Pancreas (tissue), 10 donors: ENCODE measurements at regions not wholly inside any gene's neighbourhood (a gene's known extent, or its start where the extent isn't known, plus 50 kb on each side); places are given as distances from the start of the nearest gene placed in this dataset.

Source experiments
- ATAC-seq, 4 donors: fragments of 200-7000 bp; cut with Tn5 transposase; one replicate each; pipeline versions ENCODE4 v1.8.0 to v1.9.1; 2020; ENCODE audit warnings: mild to moderate bottlenecking in 4 of 4, moderate library complexity in 4 of 4
- DNase-seq, 6 donors: peaks; one replicate each; pipeline ENCODE4 v3.0.0-alpha.2; 2020
- FAIRE-seq: peaks from 2 replicates; lab custom pipeline; 2012; peaks lifted over from hg19 to GRCh38; lab: Jason Lieb, UNC
- H3K27ac ChIP-seq, 4 donors: fragments of 200-600 bp; sonication (generic); 1 replicate in 3 of 4; 2 replicates in 1 of 4; pipeline versions ENCODE4 v1.5.0 to v1.8.0; 2020
- H3K27me3 ChIP-seq, 4 donors: fragments of 200-600 bp; one replicate each; pipeline ENCODE4 v1.8.0; 2021
- H3K36me3 ChIP-seq, 3 donors: fragments of 200-600 bp; sonication (generic) in 1 of 3; one replicate each; pipeline versions ENCODE4 v1.5.0 to v1.8.0; 2020 to 2021
- H3K4me1 ChIP-seq, 3 donors: fragments of 200-600 bp; one replicate each; pipeline ENCODE4 v1.8.0; 2021
- H3K4me3 ChIP-seq, 4 donors: fragments of 200-600 bp; sonication (generic) in 2 of 4; one replicate each; pipeline versions ENCODE4 v1.5.0 to v1.8.0; 2020 to 2021
- H3K9me3 ChIP-seq, 4 donors: fragments of 200-600 bp; one replicate each; pipeline ENCODE4 v1.8.0; 2021
- CTCF ChIP-seq, 4 donors: fragments of 200-600 bp; sonication (generic) in 3 of 4; IDR thresholded peaks; one replicate each; pipeline versions ENCODE4 v1.5.0 to v1.8.0; 2021; ENCODE audit warnings: antibody characterized with exemption in 4 of 4
- WGBS, 2 donors: extraction: QIAGEN DNeasy Blood & Tissue Kit; methylation state at CpG; one replicate each; pipeline ENCODE4 v1.1.7; 2013; 5-methylcytosine and 5-hydroxymethylcytosine counted together
- intact Hi-C, 3 donors: fragments of 100-400 bp; cut with DNase I; formaldehyde crosslinking; loops; one replicate each; pipeline versions ENCODE4 v1.11.1 to v1.14.2; 2022
- donor health status: healthy with polysubstance abuse.
- donor health status: DM: no; HTN: no; CAD: no; lungs with moderate emphysema.
- donor health status: DM: no; HTN: no; CAD: no.
- donor health status: control.
- donor health status: control.
- donor health status: Bipolar disorder and iron deficiency.
- donor health status: DM: yes; HTN: yes; CAD: no.
- donor health status: DM: no; HTN: no; CAD: no.
- donor health status: DM: no; HTN: no; CAD: no.
- donor health status: DM: yes; HTN: yes; CAD: no.

GRCh38 chr22:48893288-48894063 is 934.2 kb downstream of the BRD1 start:
- Histone ChIP-seq H3K9me3 (no peaks in the 10 kb centered on the region), H3K27ac (no peak overlapping the region), H3K4me3 (no peak overlapping the region), H3K36me3 (no peaks in the 10 kb centered on the region), H3K4me1 (no peaks in the 10 kb centered on the region), H3K27me3 (no peaks in the 10 kb centered on the region)
- intact Hi-C loops, result no loop called here
- TF ChIP-seq CTCF (IDR thresholded peaks at IDR 0.05), result no peak
- ATAC-seq, result no peak
- DNase-seq, result no peak
- 49 to 63% methylated on average over 16 of the region's 16 CpGs for WGBS, 2 donors
- no peak for FAIRE-seq

DNA sequence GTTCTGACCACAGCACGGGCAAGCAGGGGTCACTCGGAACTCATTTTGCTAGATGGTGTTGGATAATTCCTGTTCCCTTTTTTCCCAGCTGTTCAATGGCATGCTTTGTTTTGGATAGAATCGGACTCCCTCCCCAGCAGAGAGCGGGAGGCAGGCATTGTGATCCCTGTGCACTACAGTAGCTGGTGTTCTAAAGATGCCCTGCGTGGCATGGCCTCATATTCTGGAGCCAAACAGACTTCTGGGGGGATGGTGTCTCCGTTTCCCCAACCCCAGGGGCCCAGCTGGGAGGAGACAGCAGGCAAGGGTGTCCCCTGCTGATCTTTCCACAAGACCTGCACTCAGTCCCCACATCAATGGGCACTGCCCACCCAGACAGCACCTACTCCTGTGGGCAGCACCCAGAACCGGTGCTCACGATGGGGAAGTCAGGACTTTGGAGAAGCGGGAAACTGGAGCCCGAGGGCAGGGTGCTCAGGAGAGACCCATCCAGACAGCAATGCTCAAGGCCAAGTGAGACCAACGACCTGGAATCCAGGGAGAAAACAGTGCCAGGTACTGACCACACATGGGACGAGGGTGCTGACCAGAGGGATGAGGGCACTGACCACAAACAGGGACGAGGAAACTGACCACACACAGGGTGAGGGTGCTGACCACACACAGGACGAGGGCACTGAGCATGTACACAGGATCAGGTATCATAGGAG is 934.9 kb downstream of the BRD1 start:
- no peak for DNase-seq
- H3K9me3 ChIP-seq, result no peaks in the 10 kb centered on the region
- H3K4me3 ChIP-seq, result no peak overlapping the region
- no peak for FAIRE-seq
- no peaks in the 10 kb centered on the region for H3K4me1 ChIP-seq
- ATAC-seq, result no peak
- no peak for TF ChIP-seq CTCF (IDR thresholded peaks at IDR 0.05)
- no peaks in the 10 kb centered on the region for H3K27me3 ChIP-seq
- no peaks in the 10 kb centered on the region for H3K36me3 ChIP-seq
- intact Hi-C loops, result no loop called here
- H3K27ac ChIP-seq, result no peak overlapping the region
- WGBS, 2 donors, result 48 to 57% methylated on average over 14 of the region's 14 CpGs

DNA sequence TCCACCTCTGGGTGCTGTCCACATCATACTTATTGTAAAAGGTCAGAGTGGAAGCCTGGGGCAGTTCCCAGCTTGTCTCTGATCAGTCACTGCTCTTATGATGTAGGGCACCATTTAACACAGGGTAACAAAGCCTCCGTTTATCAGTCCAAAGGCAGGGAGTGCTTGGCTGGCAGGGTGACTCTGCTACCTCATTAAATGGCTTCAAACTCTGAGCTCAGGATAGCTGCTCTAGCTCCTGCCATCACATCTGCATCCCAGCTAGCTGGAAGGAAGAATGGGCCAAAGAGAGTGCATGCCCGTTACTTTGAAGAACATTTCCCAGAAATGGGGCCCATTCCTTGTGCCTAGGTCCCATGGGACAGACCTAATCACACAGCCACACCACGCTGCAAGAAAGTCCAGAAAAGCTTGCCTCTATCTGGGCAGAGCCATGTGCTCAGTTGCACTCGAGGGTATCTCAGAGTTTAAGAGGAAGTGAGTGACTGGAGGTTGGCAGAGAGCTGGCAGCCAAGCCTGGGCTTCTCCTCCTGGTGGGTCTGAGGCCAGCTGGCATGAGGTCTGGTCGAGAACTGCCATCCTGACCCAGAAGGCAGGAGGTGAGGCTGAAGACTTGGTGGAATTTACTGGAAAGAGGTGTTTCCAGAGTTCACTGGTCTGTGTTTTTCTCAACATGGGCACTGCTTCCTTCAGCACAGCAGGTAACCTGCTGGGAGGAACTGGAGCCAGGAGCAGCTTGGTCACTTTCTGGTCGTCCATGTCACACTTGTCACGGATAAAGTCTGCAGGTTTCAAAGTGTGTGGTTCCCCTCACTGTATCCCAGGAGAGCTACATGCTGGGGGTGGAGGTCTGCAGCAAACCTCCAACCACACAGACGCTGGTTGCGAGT is 935.7 kb downstream of the BRD1 start:
- FAIRE-seq (no peak), DNase-seq (no peak), ATAC-seq (no peak)
- H3K9me3 ChIP-seq, result no peaks in the 10 kb centered on the region
- H3K36me3 ChIP-seq, result no peaks in the 10 kb centered on the region
- no peak overlapping the region for H3K4me3 ChIP-seq
- 49 to 52% methylated on average over 9 of the region's 9 CpGs for WGBS, 2 donors
- intact Hi-C loops, result no loop called here
- no peaks in the 10 kb centered on the region for H3K4me1 ChIP-seq
- H3K27ac ChIP-seq, result no peak overlapping the region
- no peaks in the 10 kb centered on the region for H3K27me3 ChIP-seq
- no peak for TF ChIP-seq CTCF (IDR thresholded peaks at IDR 0.05)

GRCh38 chr22:48890693-48891554 is 936.7 kb downstream of the BRD1 start:
- no peaks in the 10 kb centered on the region for H3K27me3 ChIP-seq
- no peak for DNase-seq
- WGBS, 2 donors, result 53 to 65% methylated on average over 14 of the region's 14 CpGs

More at GRCh38 chr22:48890693-48891554, 936.7 kb downstream of the BRD1 start:
- no peaks in the 10 kb centered on the region for H3K9me3 ChIP-seq
- no peak for FAIRE-seq
- intact Hi-C loops, result no loop called here
- no peak for TF ChIP-seq CTCF (IDR thresholded peaks at IDR 0.05)
- no peaks in the 10 kb centered on the region for H3K4me1 ChIP-seq
- no peak overlapping the region for H3K27ac ChIP-seq
- no peak overlapping the region for H3K4me3 ChIP-seq
- ATAC-seq, result no peak
- H3K36me3 ChIP-seq, result no peaks in the 10 kb centered on the region
